SH-SY5Y (cell line): ENCODE measurements at regions not wholly inside any gene's neighbourhood (a gene's known extent, or its start where the extent isn't known, plus 50 kb on each side); places are given as distances from the start of the nearest gene placed in this dataset.

Experiments
- GATA2 ChIP-seq: IDR thresholded peaks from 2 replicates; pipeline ENCODE4 v1.6.1; 2011; ENCODE audit warnings: mild to moderate bottlenecking, low read depth, low read length
- GATA3 ChIP-seq: IDR thresholded peaks from 2 replicates; pipeline ENCODE4 v1.6.1; 2011; ENCODE audit warnings: low read depth, mild to moderate bottlenecking, low read length, moderate library complexity

- TF ChIP-seq GATA3 (no peak), GATA2 (no peak)
These were observed 525.7 kb downstream of the CDH11 start for GRCh38 chr16:64596196-64596595.

DNA sequence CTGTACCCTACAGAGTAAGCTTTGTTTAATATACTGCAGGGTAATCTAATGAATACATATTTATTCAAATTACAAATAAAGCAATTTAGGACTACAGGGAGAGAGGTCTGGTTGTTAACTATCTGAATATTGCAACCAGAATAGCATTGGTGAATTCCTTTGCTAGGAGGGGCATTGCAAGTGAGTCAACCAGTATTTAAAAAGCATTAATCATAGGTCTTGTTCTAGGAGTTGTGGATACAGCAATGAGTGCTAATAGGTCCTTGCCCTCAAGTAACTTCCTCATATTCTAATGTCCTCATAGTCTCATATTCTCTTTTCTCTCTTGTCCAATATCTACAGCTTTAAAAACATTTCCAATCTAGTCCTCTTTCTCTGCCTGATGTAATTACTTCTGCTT, 531.4 kb downstream of the CDH11 start:
- TF ChIP-seq GATA3: no peak
- no peak for TF ChIP-seq GATA2

DNA sequence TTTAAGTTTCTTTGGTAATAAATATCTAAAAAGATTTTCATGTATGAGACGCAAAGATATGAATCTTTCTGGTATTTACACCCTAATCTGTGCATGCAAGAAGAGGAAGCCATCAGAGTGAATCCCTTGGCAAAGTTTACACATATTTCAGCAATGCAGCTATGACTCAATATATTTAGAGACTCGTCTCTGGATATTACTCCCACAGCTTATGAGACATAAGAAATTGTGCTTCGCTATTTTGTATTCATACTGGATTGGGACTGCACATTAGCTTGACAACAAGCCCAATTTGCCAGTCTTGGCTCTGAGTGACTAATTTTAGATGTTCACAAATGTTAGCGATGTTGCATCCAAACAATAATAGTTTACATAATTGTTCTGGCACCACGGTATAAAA, 532.0 kb downstream of the CDH11 start:
- TF ChIP-seq GATA3: no peak
- no peak for TF ChIP-seq GATA2

- TF ChIP-seq GATA3: no peak
These were observed 535.1 kb downstream of the CDH11 start for GRCh38 chr16:64586781-64587180.

- no peak for TF ChIP-seq GATA2
These were observed 536.5 kb downstream of the CDH11 start for GRCh38 chr16:64585367-64585766.

GRCh38 chr16:64580558-64580957, 541.3 kb downstream of the CDH11 start:
- no peak for TF ChIP-seq GATA2
- TF ChIP-seq GATA3: no peak

- no peak for TF ChIP-seq GATA3
- no peak for TF ChIP-seq GATA2
These were observed 542.2 kb downstream of the CDH11 start for GRCh38 chr16:64579712-64580111.

- TF ChIP-seq GATA2 (no peak), GATA3 (no peak)
These were observed 576.1 kb downstream of the CDH11 start for GRCh38 chr16:64545768-64546167.

DNA sequence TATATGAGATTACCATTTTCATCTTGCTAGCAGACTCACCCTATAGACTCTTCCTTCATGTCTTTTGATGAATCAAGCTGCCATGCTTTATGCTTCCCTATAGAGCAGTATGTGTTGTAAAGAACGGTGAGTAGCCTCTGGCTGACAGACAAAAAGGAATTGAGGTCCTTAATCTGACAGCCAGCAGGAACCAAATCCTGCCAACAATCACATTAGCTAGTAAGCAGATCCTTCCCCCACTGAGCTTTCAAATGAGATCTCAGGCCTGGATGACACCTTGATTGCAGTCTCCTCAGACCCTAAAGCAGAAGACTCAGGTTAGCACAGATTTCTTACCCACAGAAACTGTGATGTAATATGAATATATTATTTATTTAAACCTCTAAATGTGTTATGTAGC, 577.0 kb downstream of the CDH11 start:
- TF ChIP-seq GATA2 (no peak), GATA3 (no peak)

DNA sequence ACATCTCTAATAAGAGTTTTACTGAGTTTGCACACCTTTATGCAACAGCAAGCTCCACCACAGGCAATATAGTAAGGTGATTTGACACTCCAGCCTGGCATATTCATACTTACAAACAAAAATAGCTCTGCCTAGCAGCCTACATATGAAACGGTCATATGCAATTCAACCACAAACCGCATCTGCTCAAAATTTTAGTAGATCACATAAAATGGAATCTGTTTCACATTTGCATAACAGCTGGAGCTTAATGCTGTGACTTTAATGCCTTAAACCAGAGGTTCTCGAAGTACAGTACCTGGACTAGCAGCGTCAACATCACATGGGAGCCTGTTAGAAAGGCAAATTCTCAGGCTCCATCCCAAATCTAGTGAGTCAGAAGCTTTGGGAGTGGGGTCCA, 578.4 kb downstream of the CDH11 start:
- TF ChIP-seq GATA2 (no peak), GATA3 (no peak)

DNA sequence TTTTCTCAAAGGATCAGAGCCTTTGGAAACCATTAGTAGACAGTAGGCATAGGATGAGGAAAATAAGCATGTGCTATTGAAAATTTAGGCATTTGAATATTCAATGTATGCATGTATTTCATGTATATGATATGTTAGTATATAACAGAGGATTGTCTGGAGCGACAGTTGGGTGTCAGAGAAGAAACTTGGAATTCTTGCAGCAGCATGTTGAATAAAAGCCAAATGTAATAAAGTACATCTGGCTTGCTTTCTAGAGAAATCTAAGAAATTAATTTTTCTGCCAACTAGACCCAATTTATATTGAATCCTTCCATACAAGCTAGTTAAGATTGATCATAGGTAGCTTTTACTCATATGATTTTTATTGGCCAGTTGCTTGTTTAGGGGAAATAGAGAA, 578.8 kb downstream of the CDH11 start:
- TF ChIP-seq GATA3 (no peak), GATA2 (no peak)

- TF ChIP-seq GATA3: no peak
- TF ChIP-seq GATA2: no peak
These were observed 579.7 kb downstream of the CDH11 start for GRCh38 chr16:64542152-64542551.

- TF ChIP-seq GATA3 (no peak), GATA2 (no peak)
These were observed 580.2 kb downstream of the CDH11 start for GRCh38 chr16:64541621-64542020.

GRCh38 chr16:64540434-64540833, 581.4 kb downstream of the CDH11 start:
- no peak for TF ChIP-seq GATA3

GRCh38 chr16:64539811-64540371, 582.0 kb downstream of the CDH11 start:
- TF ChIP-seq GATA2: no peak
- no peak for TF ChIP-seq GATA3

DNA sequence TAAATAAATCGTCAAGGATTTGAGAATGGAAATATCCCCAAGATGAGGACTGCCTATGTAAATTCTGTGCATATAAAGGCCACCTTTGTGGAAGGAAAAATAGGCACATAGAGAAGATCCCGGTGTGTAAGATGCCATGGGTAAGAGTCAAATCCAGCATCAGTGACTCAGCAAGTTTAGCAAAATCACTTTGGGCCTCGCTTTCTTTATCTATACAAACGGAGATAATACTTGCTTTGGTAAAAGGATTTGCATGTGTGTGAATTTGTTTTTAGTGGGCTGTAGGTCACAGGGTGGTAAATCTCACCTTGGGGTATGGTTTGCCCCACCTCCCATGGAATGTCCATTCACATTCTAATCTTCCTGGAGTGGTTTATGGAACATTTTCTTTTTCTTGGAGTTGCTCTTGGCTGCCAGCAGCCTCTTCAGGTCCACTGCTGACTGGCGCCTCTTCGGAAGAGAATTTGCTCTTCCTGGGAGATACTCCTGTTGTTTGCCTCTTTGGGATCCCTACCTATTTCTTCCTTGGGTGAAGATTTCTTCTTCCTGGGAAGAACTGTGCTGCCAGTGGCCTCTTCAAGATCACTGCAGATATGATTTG, 587.6 kb downstream of the CDH11 start:
- TF ChIP-seq GATA3 (no peak), GATA2 (no peak)
